ENCODE measurements at regions not wholly inside any gene's neighbourhood (a gene's known extent, or its start where the extent isn't known, plus 50 kb on each side); places are given as distances from the start of the nearest gene placed in this dataset.

GRCh38 chr7:125462615-125463014 lies 533.0 kb upstream of the POT1 start:
- 90 to 97% methylated on average over 2 of the region's 2 CpGs for WGBS, 2 donors
- DNase-seq (ENCODE audit: low spot score in 2 of 2): no peak
- no peak overlapping the region for H3K4me3 ChIP-seq (ENCODE audit: low read depth, poor library complexity, severe bottlenecking)
- TF ChIP-seq CTCF (IDR thresholded peaks at IDR 0.05): no peak
- no peak for TF ChIP-seq POLR2A (IDR thresholded peaks at IDR 0.05)
- intact Hi-C loops (cut with DNase I; ENCODE audit: low total_unique reads): no loop called here

- TF ChIP-seq CTCF (IDR thresholded peaks at IDR 0.05) (no peak), POLR2A (IDR thresholded peaks at IDR 0.05) (no peak)
- intact Hi-C loops (cut with DNase I; ENCODE audit: low total_unique reads): no loop called here
- no peak for DNase-seq (ENCODE audit: low spot score in 2 of 2)
- H3K4me3 ChIP-seq (ENCODE audit: low read depth, poor library complexity, severe bottlenecking): no peak overlapping the region
Observed at GRCh38 chr7:125459038-125459437, 529.4 kb upstream of the POT1 start.

- TF ChIP-seq CTCF (IDR thresholded peaks at IDR 0.05): no peak
- no peak for TF ChIP-seq POLR2A (IDR thresholded peaks at IDR 0.05)
Observed at GRCh38 chr7:125450749-125451148, 521.1 kb upstream of the POT1 start.

GRCh38 chr7:125445836-125446235 lies 516.2 kb upstream of the POT1 start:
- intact Hi-C loops (cut with DNase I; ENCODE audit: low total_unique reads): no loop called here
- 77 to 78% methylated on average over 3 of the region's 3 CpGs for WGBS, 2 donors
- no peak for TF ChIP-seq POLR2A (IDR thresholded peaks at IDR 0.05)
- TF ChIP-seq CTCF (IDR thresholded peaks at IDR 0.05): no peak
- H3K4me3 ChIP-seq (ENCODE audit: low read depth, poor library complexity, severe bottlenecking): no peak overlapping the region
- no peak for DNase-seq (ENCODE audit: low spot score in 2 of 2)

More at GRCh38 chr7:125450749-125451148, 521.1 kb upstream of the POT1 start:
- DNase-seq (ENCODE audit: low spot score in 2 of 2): no peak
- intact Hi-C loops (cut with DNase I; ENCODE audit: low total_unique reads): no loop called here
- no peak overlapping the region for H3K4me3 ChIP-seq (ENCODE audit: low read depth, poor library complexity, severe bottlenecking)

GRCh38 chr7:125444864-125445263 lies 515.2 kb upstream of the POT1 start:
- WGBS, 2 donors: 80 to 84% methylated on average over 1 of the region's 1 CpG
- TF ChIP-seq CTCF (IDR thresholded peaks at IDR 0.05): no peak
- no peak for TF ChIP-seq POLR2A (IDR thresholded peaks at IDR 0.05)
- DNase-seq (ENCODE audit: low spot score in 2 of 2): no peak
- no peak overlapping the region for H3K4me3 ChIP-seq (ENCODE audit: low read depth, poor library complexity, severe bottlenecking)
- intact Hi-C loops (cut with DNase I; ENCODE audit: low total_unique reads): no loop called here

- DNase-seq (ENCODE audit: low spot score in 2 of 2): no peak
- intact Hi-C loops (cut with DNase I; ENCODE audit: low total_unique reads): no loop called here
- 90% methylated on average over 1 of the region's 1 CpG for WGBS, 2 donors
- TF ChIP-seq CTCF (IDR thresholded peaks at IDR 0.05) (no peak), POLR2A (IDR thresholded peaks at IDR 0.05) (no peak)
- H3K4me3 ChIP-seq (ENCODE audit: low read depth, poor library complexity, severe bottlenecking): no peak overlapping the region
Observed at GRCh38 chr7:125436220-125436619, 506.6 kb upstream of the POT1 start.
